H1 (cell line): ENCODE measurements at regions not wholly inside any gene's neighbourhood (a gene's known extent, or its start where the extent isn't known, plus 50 kb on each side); places are given as distances from the start of the nearest gene placed in this dataset.

Experiments
- CTCF ChIA-PET: fragments of 300-600 bp; sonication (Branson Sonifier 250); formaldehyde crosslinking; loops from one replicate; lab custom pipeline; 2021; ENCODE audit not compliant: partially characterized antibody; lab: Charles Lee
- POLR2A ChIA-PET: fragments of 300-600 bp; sonication (Branson Sonifier 250); formaldehyde crosslinking; loops from one replicate; lab custom pipeline; 2021; ENCODE audit warnings: inconsistent platforms; ENCODE audit not compliant: partially characterized antibody; lab: Charles Lee
- DNase-seq, 2 experiments: peaks; one replicate each; pipeline versions ENCODE4 v3.0.0 to v3.0.0-alpha.2; 2010 to 2022; ENCODE audit warnings: low spot score in 2 of 2, low read depth in 1 of 2, mixed read lengths in 1 of 2
- FAIRE-seq: peaks from 2 replicates; lab custom pipeline; 2011; peaks lifted over from hg19 to GRCh38; lab: Jason Lieb, UNC
- H2AFZ ChIP-seq: 2 replicates; pipeline ENCODE4 v1.8.1; 2012; ENCODE audit warnings: low read length, inconsistent platforms
- H2AK5ac ChIP-seq: 2 replicates; pipeline ENCODE4 v1.6.1; 2013; ENCODE audit warnings: low read depth, low read length
- H2BK120ac ChIP-seq: replicated peaks from 2 replicates; pipeline ENCODE3; 2013; ENCODE audit warnings: low read depth, low read length, inconsistent platforms
- H2BK12ac ChIP-seq: 2 replicates; pipeline ENCODE4 v1.6.1; 2013; ENCODE audit warnings: low read depth, low read length
- H2BK15ac ChIP-seq: 2 replicates; pipeline ENCODE4 v1.6.1; 2013; ENCODE audit warnings: low read length
- H2BK20ac ChIP-seq: 2 replicates; pipeline ENCODE4 v1.6.1; 2013; ENCODE audit warnings: low read length
- H2BK5ac ChIP-seq: 2 replicates; pipeline ENCODE4 v1.6.1; 2013; ENCODE audit warnings: low read depth, low read length
- H3K14ac ChIP-seq: 2 replicates; pipeline ENCODE4 v1.6.1; 2013; ENCODE audit warnings: inconsistent platforms; ENCODE audit not compliant: insufficient read length
- H3K18ac ChIP-seq: 2 replicates; pipeline ENCODE4 v1.6.1; 2013; ENCODE audit warnings: low read length; ENCODE audit errors: extremely low read depth
- H3K23ac ChIP-seq: 2 replicates; pipeline ENCODE4 v1.6.1; 2013; ENCODE audit warnings: inconsistent platforms; ENCODE audit not compliant: insufficient read length
- H3K23me2 ChIP-seq: 2 replicates; pipeline ENCODE4 v1.6.1; 2013; ENCODE audit warnings: low read depth, low read length
- H3K27ac ChIP-seq: 2 replicates; pipeline ENCODE4 v1.6.1; 2011; ENCODE audit warnings: low read depth, low read length, inconsistent platforms
- H3K27me3 ChIP-seq, 4 experiments: replicated peaks in 1 of 4; 1 replicate in 1 of 4; 2 replicates in 3 of 4; pipeline versions ENCODE4 v1.6.1 to v1.8.1; 2011 to 2013; ENCODE audit warnings: low read length in 3 of 4, mild to moderate bottlenecking in 3 of 4, inconsistent platforms in 2 of 4, mixed read lengths in 2 of 4, moderate library complexity in 1 of 4; ENCODE audit not compliant: control insufficient read depth in 3 of 4, insufficient read depth in 3 of 4; ENCODE audit errors: extremely low read depth in 1 of 4
- H3K36me3 ChIP-seq, 4 experiments: 2 replicates each; pipeline versions ENCODE4 v1.6.1 to v1.8.1; 2011 to 2013; ENCODE audit warnings: mild to moderate bottlenecking in 4 of 4, low read length in 3 of 4, moderate library complexity in 2 of 4, control low read depth in 1 of 4, inconsistent platforms in 1 of 4; ENCODE audit not compliant: insufficient read depth in 4 of 4, control insufficient read depth in 2 of 4
- H3K4ac ChIP-seq: replicated peaks from 2 replicates; pipeline ENCODE3; 2013; ENCODE audit warnings: low read length, low read depth, mixed read lengths, inconsistent platforms; ENCODE audit not compliant: insufficient read length
- H3K4me1 ChIP-seq, 4 experiments: replicated peaks in 1 of 4; 1 replicate in 1 of 4; 2 replicates in 3 of 4; pipeline versions ENCODE4 v1.6.1 to v1.8.1; 2011 to 2013; ENCODE audit warnings: low read length in 3 of 4, inconsistent platforms in 2 of 4, mixed read lengths in 1 of 4; ENCODE audit not compliant: insufficient read depth in 4 of 4, control insufficient read depth in 3 of 4
- H3K4me2 ChIP-seq, 2 experiments: 2 replicates each; pipeline versions ENCODE4 v1.6.1 to v1.8.1; 2011 to 2013; ENCODE audit warnings: low read depth in 2 of 2, low read length in 2 of 2, control low read depth in 1 of 2, inconsistent platforms in 1 of 2, mild to moderate bottlenecking in 1 of 2; ENCODE audit not compliant: insufficient read depth in 1 of 2
- H3K4me3 ChIP-seq, 4 experiments: fragments of 200-600, 300-600 bp in 1 of 4; sonication (generic), shearing (Covaris generic), sonication (Bioruptor Twin) in 1 of 4; 2 replicates each; pipeline versions ENCODE4 v1.5.1 to v1.8.1; 2011 to 2016; ENCODE audit warnings: low read length in 4 of 4, low read depth in 3 of 4, control low read depth in 2 of 4, inconsistent platforms in 2 of 4, mild to moderate bottlenecking in 2 of 4, mixed read lengths in 1 of 4, moderate library complexity in 1 of 4; ENCODE audit not compliant: insufficient read depth in 2 of 4; ENCODE audit errors: extremely low read depth in 1 of 4
- H3K56ac ChIP-seq: replicated peaks from 2 replicates; pipeline ENCODE3; 2013; ENCODE audit warnings: low read depth, mild to moderate bottlenecking, mixed read lengths, low read length, inconsistent platforms; ENCODE audit not compliant: insufficient read length
- H3K79me1 ChIP-seq: 2 replicates; pipeline ENCODE4 v1.6.1; 2013; ENCODE audit warnings: low read depth, low read length, control low read depth
- H3K79me2 ChIP-seq, 2 experiments: 2 replicates each; pipeline versions ENCODE4 v1.6.1 to v1.8.1; 2012 to 2013; ENCODE audit warnings: low read length in 2 of 2, mild to moderate bottlenecking in 2 of 2, inconsistent platforms in 1 of 2; ENCODE audit not compliant: insufficient read depth in 2 of 2, control insufficient read depth in 1 of 2
- H3K9ac ChIP-seq, 4 experiments: replicated peaks in 1 of 4; 1 replicate in 1 of 4; 2 replicates in 3 of 4; pipeline versions ENCODE4 v1.6.1 to v1.8.1; 2011 to 2013; ENCODE audit warnings: low read depth in 3 of 4, low read length in 3 of 4, control low read depth in 2 of 4, mild to moderate bottlenecking in 2 of 4, moderate library complexity in 2 of 4, inconsistent platforms in 1 of 4; ENCODE audit errors: extremely low read depth in 1 of 4
- H3K9me3 ChIP-seq, 2 experiments: 2 replicates each; pipeline versions ENCODE4 v1.6.1 to v1.8.1; 2012 to 2013; ENCODE audit warnings: mild to moderate bottlenecking in 2 of 2, moderate library complexity in 2 of 2, control low read depth in 1 of 2, inconsistent platforms in 1 of 2, low read depth in 1 of 2, low read length in 1 of 2, mixed read lengths in 1 of 2; ENCODE audit not compliant: insufficient read depth in 2 of 2
- H4K20me1 ChIP-seq, 2 experiments: replicated peaks in 1 of 2; 2 replicates each; pipeline versions ENCODE3 to v1.8.1; 2011 to 2013; ENCODE audit warnings: inconsistent platforms in 2 of 2, low read length in 2 of 2, mild to moderate bottlenecking in 1 of 2; ENCODE audit not compliant: insufficient read depth in 2 of 2, control insufficient read depth in 1 of 2
- H4K5ac ChIP-seq: 2 replicates; pipeline ENCODE4 v1.6.1; 2013; ENCODE audit warnings: low read length, low read depth, mixed read lengths, inconsistent platforms; ENCODE audit not compliant: insufficient read length
- H4K8ac ChIP-seq: 2 replicates; pipeline ENCODE4 v1.8.0; 2013; ENCODE audit warnings: mild to moderate bottlenecking, moderate library complexity, low read length, inconsistent platforms; ENCODE audit not compliant: insufficient read depth; ENCODE audit errors: extremely low read depth
- H4K91ac ChIP-seq: replicated peaks from 2 replicates; pipeline ENCODE3; 2013; ENCODE audit warnings: low read length, mixed read lengths, inconsistent platforms; ENCODE audit not compliant: insufficient read length
- MAFK ChIP-seq: IDR thresholded peaks from 2 replicates; pipeline ENCODE4 v1.6.1; 2012; ENCODE audit warnings: low read depth, mild to moderate bottlenecking, improper control_type of control experiment, low read length
- WGBS, 2 experiments: shearing (Covaris generic) in 1 of 2; methylation state at CpG; one replicate each; pipeline versions ENCODE4 v1.1.6 to v1.1.7; 2013 to 2015; ENCODE audit warnings: low lambda C conversion rate in 2 of 2, mixed read lengths in 2 of 2, inconsistent platforms in 1 of 2, low coverage in 1 of 2, missing lambda C conversion rate in 1 of 2; ENCODE audit not compliant: insufficient replicate concordance in 2 of 2, insufficient coverage in 1 of 2, insufficient read length in 1 of 2; ENCODE audit errors: extremely low coverage in 1 of 2, missing lambda C conversion rate in 1 of 2; 5-methylcytosine and 5-hydroxymethylcytosine counted together
- TF ChIP-seq, protein P1 (sequence below), 3 experiments: IDR thresholded peaks; 1 replicate in 2 of 3; 2 replicates in 1 of 3; pipeline versions ENCODE4 v1.5.1 to v1.6.1; 2011; ENCODE audit warnings: low read length in 3 of 3, mild to moderate bottlenecking in 3 of 3, inconsistent platforms in 2 of 3, low read depth in 1 of 3, moderate library complexity in 1 of 3; ENCODE audit not compliant: insufficient read depth in 1 of 3; ENCODE audit errors: control extremely low read depth in 1 of 3

GRCh38 chr16:55031481-55031880, 100.8 kb downstream of the IRX5 start:
- no peak overlapping the region for H3K4me3 ChIP-seq
- H3K36me3 ChIP-seq, result no peaks in the 10 kb centered on the region
- H3K9me3 ChIP-seq, result no peaks in the 10 kb centered on the region
- H4K8ac ChIP-seq, result no peak overlapping the region
- H3K79me1 ChIP-seq, result no peaks in the 10 kb centered on the region
- no peak overlapping the region for H3K14ac ChIP-seq
- no peak overlapping the region for H2AK5ac ChIP-seq
- H3K4me1 ChIP-seq, result no peaks in the 10 kb centered on the region
- CTCF ChIA-PET, result interaction anchor here (0.5 to 6.5 kb wide), 6 partner anchors 14 to 672 kb away, joined by 3 to 145 read pairs (median 3); no protein-coding TSS in a partner anchor
- H2BK20ac ChIP-seq, result no peak overlapping the region
- no peak overlapping the region for H2AFZ ChIP-seq
- DNase-seq, result no peak
- no peak overlapping the region for H2BK120ac ChIP-seq
- H2BK5ac ChIP-seq, result no peak overlapping the region
- no peaks in the 10 kb centered on the region for H3K79me2 ChIP-seq
- no peak overlapping the region for H3K4ac ChIP-seq
- POLR2A ChIA-PET, result no interaction called here
- H2BK15ac ChIP-seq, result no peak overlapping the region
- H3K4me2 ChIP-seq, result no peak overlapping the region
- H3K27ac ChIP-seq, result no peak overlapping the region
- FAIRE-seq, result no peak
- no peak overlapping the region for H3K9ac ChIP-seq
- H4K5ac ChIP-seq, result no peak overlapping the region
- no peak overlapping the region for H4K91ac ChIP-seq
- no peak overlapping the region for H3K18ac ChIP-seq
- H2BK12ac ChIP-seq, result no peak overlapping the region
- WGBS, 2 experiments, result 90% methylated on average over 6 of the region's 6 CpGs; no CpG with 5 or more reads in 1 of the 2 experiments
- no peaks in the 10 kb centered on the region for H4K20me1 ChIP-seq
- H3K23ac ChIP-seq, result no peak overlapping the region
- H3K27me3 ChIP-seq, result no peaks in the 10 kb centered on the region
- H3K23me2 ChIP-seq, result no peaks in the 10 kb centered on the region
- H3K56ac ChIP-seq, result no peak overlapping the region
- TF ChIP-seq, protein P1, sequence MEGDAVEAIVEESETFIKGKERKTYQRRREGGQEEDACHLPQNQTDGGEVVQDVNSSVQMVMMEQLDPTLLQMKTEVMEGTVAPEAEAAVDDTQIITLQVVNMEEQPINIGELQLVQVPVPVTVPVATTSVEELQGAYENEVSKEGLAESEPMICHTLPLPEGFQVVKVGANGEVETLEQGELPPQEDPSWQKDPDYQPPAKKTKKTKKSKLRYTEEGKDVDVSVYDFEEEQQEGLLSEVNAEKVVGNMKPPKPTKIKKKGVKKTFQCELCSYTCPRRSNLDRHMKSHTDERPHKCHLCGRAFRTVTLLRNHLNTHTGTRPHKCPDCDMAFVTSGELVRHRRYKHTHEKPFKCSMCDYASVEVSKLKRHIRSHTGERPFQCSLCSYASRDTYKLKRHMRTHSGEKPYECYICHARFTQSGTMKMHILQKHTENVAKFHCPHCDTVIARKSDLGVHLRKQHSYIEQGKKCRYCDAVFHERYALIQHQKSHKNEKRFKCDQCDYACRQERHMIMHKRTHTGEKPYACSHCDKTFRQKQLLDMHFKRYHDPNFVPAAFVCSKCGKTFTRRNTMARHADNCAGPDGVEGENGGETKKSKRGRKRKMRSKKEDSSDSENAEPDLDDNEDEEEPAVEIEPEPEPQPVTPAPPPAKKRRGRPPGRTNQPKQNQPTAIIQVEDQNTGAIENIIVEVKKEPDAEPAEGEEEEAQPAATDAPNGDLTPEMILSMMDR (IDR thresholded peaks at IDR 0.05; ENCODE audit: control extremely low read depth in 1 of 3, insufficient read depth in 1 of 3, low read depth in 1 of 3, low read length in 3 of 3), result no peak
- no peak for TF ChIP-seq MAFK
